ENCODE measurements at regions not wholly inside any gene's neighbourhood (a gene's known extent, or its start where the extent isn't known, plus 50 kb on each side); places are given as distances from the start of the nearest gene placed in this dataset.

GRCh38 chr2:220849433-220849832 lies 722.7 kb downstream of the EPHA4 start:
- no peak for TF ChIP-seq POLR2A (IDR thresholded peaks at IDR 0.05; ENCODE audit: low read depth, low read length)
- no peak for TF ChIP-seq POLR2AphosphoS5 (IDR thresholded peaks at IDR 0.05; ENCODE audit: low read depth, low read length)
- no peak for TF ChIP-seq TAF1 (IDR thresholded peaks at IDR 0.05; ENCODE audit: low read depth, low read length)
